ENCODE measurements at regions not wholly inside any gene's neighbourhood (a gene's known extent, or its start where the extent isn't known, plus 50 kb on each side); places are given as distances from the start of the nearest gene placed in this dataset.

GRCh38 chr3:86228101-86228500 is 762.8 kb downstream of the VGLL3 start:
- TF ChIP-seq, protein P1, sequence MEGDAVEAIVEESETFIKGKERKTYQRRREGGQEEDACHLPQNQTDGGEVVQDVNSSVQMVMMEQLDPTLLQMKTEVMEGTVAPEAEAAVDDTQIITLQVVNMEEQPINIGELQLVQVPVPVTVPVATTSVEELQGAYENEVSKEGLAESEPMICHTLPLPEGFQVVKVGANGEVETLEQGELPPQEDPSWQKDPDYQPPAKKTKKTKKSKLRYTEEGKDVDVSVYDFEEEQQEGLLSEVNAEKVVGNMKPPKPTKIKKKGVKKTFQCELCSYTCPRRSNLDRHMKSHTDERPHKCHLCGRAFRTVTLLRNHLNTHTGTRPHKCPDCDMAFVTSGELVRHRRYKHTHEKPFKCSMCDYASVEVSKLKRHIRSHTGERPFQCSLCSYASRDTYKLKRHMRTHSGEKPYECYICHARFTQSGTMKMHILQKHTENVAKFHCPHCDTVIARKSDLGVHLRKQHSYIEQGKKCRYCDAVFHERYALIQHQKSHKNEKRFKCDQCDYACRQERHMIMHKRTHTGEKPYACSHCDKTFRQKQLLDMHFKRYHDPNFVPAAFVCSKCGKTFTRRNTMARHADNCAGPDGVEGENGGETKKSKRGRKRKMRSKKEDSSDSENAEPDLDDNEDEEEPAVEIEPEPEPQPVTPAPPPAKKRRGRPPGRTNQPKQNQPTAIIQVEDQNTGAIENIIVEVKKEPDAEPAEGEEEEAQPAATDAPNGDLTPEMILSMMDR (conservative IDR thresholded peaks at IDR 0.05; ENCODE audit: low read depth, low read length): no peak
- no peak overlapping the region for H3K4me3 ChIP-seq (ENCODE audit: low read depth, low read length)
- DNase-seq (ENCODE audit: low read depth): no peak

DNA sequence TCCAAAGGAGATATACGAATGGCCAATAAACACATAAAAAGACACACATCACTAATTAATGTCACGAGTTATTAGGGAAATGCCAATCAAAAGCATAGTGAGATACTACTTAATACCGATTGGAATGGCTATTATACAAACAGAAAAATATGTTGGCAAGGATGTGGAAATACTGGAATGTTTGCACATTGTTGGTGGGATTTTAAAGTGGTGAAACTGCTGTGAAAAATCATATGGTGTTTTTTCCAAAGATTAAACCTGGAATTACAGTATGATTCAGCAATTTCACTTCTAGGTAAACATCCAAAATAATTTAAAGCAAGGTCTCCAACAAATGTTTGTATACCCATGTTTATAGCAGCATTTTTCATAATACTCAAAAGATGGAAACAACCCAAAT is 765.5 kb downstream of the VGLL3 start:
- TF ChIP-seq, protein P1 (conservative IDR thresholded peaks at IDR 0.05; ENCODE audit: low read depth, low read length): no peak
- no peak overlapping the region for H3K4me3 ChIP-seq (ENCODE audit: low read depth, low read length)
- DNase-seq (ENCODE audit: low read depth): no peak

DNA sequence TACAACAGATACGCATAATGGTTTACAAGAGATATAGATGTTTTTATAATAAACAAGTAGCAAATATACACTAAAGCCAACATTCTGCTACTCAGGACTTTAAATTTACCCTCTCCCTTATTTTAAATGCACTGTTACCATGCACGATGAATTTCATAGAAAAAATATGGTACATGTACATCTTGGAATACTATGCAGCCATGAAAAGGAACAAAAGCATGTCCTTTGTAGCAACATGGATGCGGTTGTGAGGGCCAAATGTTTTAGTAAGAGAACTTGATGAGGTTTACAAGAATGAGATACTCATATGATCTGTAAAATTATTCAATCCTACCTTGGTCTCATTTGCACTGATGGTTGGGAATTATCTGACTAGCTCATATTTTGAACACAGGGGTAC is 769.3 kb downstream of the VGLL3 start:
- H3K4me3 ChIP-seq (ENCODE audit: low read depth, low read length): no peak overlapping the region
- TF ChIP-seq, protein P1 (conservative IDR thresholded peaks at IDR 0.05; ENCODE audit: low read depth, low read length): no peak
- no peak for DNase-seq (ENCODE audit: low read depth)

- TF ChIP-seq, protein P1 (conservative IDR thresholded peaks at IDR 0.05; ENCODE audit: low read depth, low read length): no peak
- no peak overlapping the region for H3K4me3 ChIP-seq (ENCODE audit: low read depth, low read length)
- no peak for DNase-seq (ENCODE audit: low read depth)
Observed at GRCh38 chr3:86208772-86209171, 782.2 kb downstream of the VGLL3 start.

- no peak for DNase-seq (ENCODE audit: low read depth)
- TF ChIP-seq, protein P1 (conservative IDR thresholded peaks at IDR 0.05; ENCODE audit: low read depth, low read length): no peak
- no peak overlapping the region for H3K4me3 ChIP-seq (ENCODE audit: low read depth, low read length)
Observed at GRCh38 chr3:86182606-86183005, 808.3 kb downstream of the VGLL3 start.

GRCh38 chr3:86180696-86181095 is 810.3 kb downstream of the VGLL3 start:
- TF ChIP-seq, protein P1 (conservative IDR thresholded peaks at IDR 0.05; ENCODE audit: low read depth, low read length): peak; percentile 52
- no peak overlapping the region for H3K4me3 ChIP-seq (ENCODE audit: low read depth, low read length)
- no peak for DNase-seq (ENCODE audit: low read depth)

GRCh38 chr3:86178095-86178494 is 812.9 kb downstream of the VGLL3 start:
- TF ChIP-seq, protein P1 (conservative IDR thresholded peaks at IDR 0.05; ENCODE audit: low read depth, low read length): no peak
- no peak for DNase-seq (ENCODE audit: low read depth)
- no peak overlapping the region for H3K4me3 ChIP-seq (ENCODE audit: low read depth, low read length)
